GM21367 (cell line): ENCODE measurements at regions not wholly inside any gene's neighbourhood (a gene's known extent, or its start where the extent isn't known, plus 50 kb on each side); places are given as distances from the start of the nearest gene placed in this dataset.

ENCODE experiments used
- ATAC-seq: cut with Tn5 transposase; IDR thresholded peaks from one replicate; pipeline ENCODE4 v1.9.1; 2021; ENCODE audit not compliant: unreplicated experiment

- no peak for ATAC-seq
Observed at GRCh38 chr10:24104895-24105294, 104.0 kb upstream of the KIAA1217 start.

- no peak for ATAC-seq
Observed at GRCh38 chr10:24113901-24114300, 95.0 kb upstream of the KIAA1217 start.

GRCh38 chr10:24114556-24114955 lies 94.4 kb upstream of the KIAA1217 start:
- ATAC-seq = no peak

GRCh38 chr10:24115403-24115802 lies 93.5 kb upstream of the KIAA1217 start:
- ATAC-seq = no peak

- no peak for ATAC-seq
Observed at GRCh38 chr10:24118246-24118645, 90.7 kb upstream of the KIAA1217 start.

GRCh38 chr10:24119896-24120295 lies 89.0 kb upstream of the KIAA1217 start:
- no peak for ATAC-seq

- ATAC-seq = no peak
Observed at GRCh38 chr10:24120646-24121045, 88.3 kb upstream of the KIAA1217 start.

GRCh38 chr10:24127516-24127915 lies 81.4 kb upstream of the KIAA1217 start:
- ATAC-seq = no peak

- ATAC-seq = no peak
Observed at GRCh38 chr10:24128066-24128730, 80.7 kb upstream of the KIAA1217 start.

- no peak for ATAC-seq
Observed at GRCh38 chr10:24132741-24133140, 76.2 kb upstream of the KIAA1217 start.

GRCh38 chr10:24133835-24134234 lies 75.1 kb upstream of the KIAA1217 start:
- no peak for ATAC-seq

- no peak for ATAC-seq
Observed at GRCh38 chr10:24136070-24136469, 72.9 kb upstream of the KIAA1217 start.

GRCh38 chr10:24147321-24147720 lies 61.6 kb upstream of the KIAA1217 start:
- ATAC-seq = no peak

- no peak for ATAC-seq
Observed at GRCh38 chr10:24149640-24150039, 59.3 kb upstream of the KIAA1217 start.

- ATAC-seq = no peak
Observed at GRCh38 chr10:24150853-24151252, 58.1 kb upstream of the KIAA1217 start.

GRCh38 chr10:24152270-24152669 lies 56.7 kb upstream of the KIAA1217 start:
- ATAC-seq = no peak

- no peak for ATAC-seq
Observed at GRCh38 chr10:24153031-24153430, 55.9 kb upstream of the KIAA1217 start.

- no peak for ATAC-seq
Observed at GRCh38 chr10:24153537-24153936, 55.4 kb upstream of the KIAA1217 start.

GRCh38 chr10:24156686-24157085 lies 52.3 kb upstream of the KIAA1217 start:
- ATAC-seq = no peak

GRCh38 chr10:24157567-24157966 lies 51.4 kb upstream of the KIAA1217 start:
- ATAC-seq = no peak
